ACHN (cell line): ENCODE measurements at regions not wholly inside any gene's neighbourhood (a gene's known extent, or its start where the extent isn't known, plus 50 kb on each side); places are given as distances from the start of the nearest gene placed in this dataset.
"Not testable (repeated sequence)": the region's sequence is repeated elsewhere in the genome, so short reads cannot be mapped to it uniquely, and the experiment has no call there.

ENCODE experiments used
- DNase-seq: peaks from one replicate; pipeline ENCODE4 v3.0.0-alpha.2; 2015
- in situ Hi-C: cut with HindIII; loops from 2 replicates; pipeline ENCODE4 v1.10.0; 2017; ENCODE audit warnings: low sequenced_read_pairs, low pct_ligation_motif_present, low pct_unique_long_range_greater_than_20kb

- DNase-seq: no peak
- in situ Hi-C loops: no loop called here
Observed at GRCh38 chrX:113818346-113818745, 765.5 kb upstream of the HTR2C start.

GRCh38 chrX:113804819-113805218 is 779.1 kb upstream of the HTR2C start:
- in situ Hi-C loops: no loop called here
- no peak for DNase-seq

- in situ Hi-C loops: no loop called here
- DNase-seq: no peak
Observed at GRCh38 chrX:113804291-113804690, 779.6 kb upstream of the HTR2C start.

- in situ Hi-C loops: no loop called here
- DNase-seq: no peak
Observed at GRCh38 chrX:113802837-113803236, 781.0 kb upstream of the HTR2C start.

- in situ Hi-C loops: no loop called here
- DNase-seq: no peak
Observed at GRCh38 chrX:113800955-113801354, 782.9 kb upstream of the HTR2C start.

GRCh38 chrX:113793563-113793962 is 790.3 kb upstream of the HTR2C start:
- in situ Hi-C loops: no loop called here
- no peak for DNase-seq

- in situ Hi-C loops: no loop called here
- no peak for DNase-seq
Observed at GRCh38 chrX:113790987-113791386, 792.9 kb upstream of the HTR2C start.

GRCh38 chrX:113784754-113785153 is 799.1 kb upstream of the HTR2C start:
- DNase-seq, in situ Hi-C loops: not testable (repeated sequence)

GRCh38 chrX:113770806-113771205 is 813.1 kb upstream of the HTR2C start:
- in situ Hi-C loops: no loop called here
- DNase-seq: no peak

GRCh38 chrX:113770071-113770470 is 813.8 kb upstream of the HTR2C start:
- DNase-seq: no peak
- in situ Hi-C loops: no loop called here

GRCh38 chrX:113759422-113759821 is 824.5 kb upstream of the HTR2C start:
- in situ Hi-C loops: no loop called here
- DNase-seq: no peak

- no peak for DNase-seq
- in situ Hi-C loops: no loop called here
Observed at GRCh38 chrX:113747274-113747973, 836.5 kb upstream of the HTR2C start.

- in situ Hi-C loops: no loop called here
Observed at GRCh38 chrX:113743069-113743468, 840.8 kb upstream of the HTR2C start.

GRCh38 chrX:113741744-113742143 is 842.1 kb upstream of the HTR2C start:
- DNase-seq: peak; percentile 31
- in situ Hi-C loops: no loop called here

More at GRCh38 chrX:113743069-113743468, 840.8 kb upstream of the HTR2C start:
- no peak for DNase-seq

GRCh38 chrX:113728937-113729336 is 854.9 kb upstream of the HTR2C start:
- in situ Hi-C loops: no loop called here
- DNase-seq: no peak

GRCh38 chrX:113726898-113727297 is 857.0 kb upstream of the HTR2C start:
- no peak for DNase-seq
- in situ Hi-C loops: no loop called here

GRCh38 chrX:113726466-113726865 is 857.4 kb upstream of the HTR2C start:
- in situ Hi-C loops: no loop called here
- DNase-seq: no peak

GRCh38 chrX:113726009-113726408 is 857.9 kb upstream of the HTR2C start:
- no peak for DNase-seq
- in situ Hi-C loops: no loop called here

GRCh38 chrX:113699939-113700338 is 859.3 kb upstream of the AMOT start:
- no peak for DNase-seq
- in situ Hi-C loops: no loop called here

- in situ Hi-C loops: no loop called here
- DNase-seq: no peak
Observed at GRCh38 chrX:113675278-113675677, 834.6 kb upstream of the AMOT start.

- in situ Hi-C loops: no loop called here
- no peak for DNase-seq
Observed at GRCh38 chrX:113651306-113651705, 810.7 kb upstream of the AMOT start.
